ENCODE measurements at regions not wholly inside any gene's neighbourhood (a gene's known extent, or its start where the extent isn't known, plus 50 kb on each side); places are given as distances from the start of the nearest gene placed in this dataset.

DNA sequence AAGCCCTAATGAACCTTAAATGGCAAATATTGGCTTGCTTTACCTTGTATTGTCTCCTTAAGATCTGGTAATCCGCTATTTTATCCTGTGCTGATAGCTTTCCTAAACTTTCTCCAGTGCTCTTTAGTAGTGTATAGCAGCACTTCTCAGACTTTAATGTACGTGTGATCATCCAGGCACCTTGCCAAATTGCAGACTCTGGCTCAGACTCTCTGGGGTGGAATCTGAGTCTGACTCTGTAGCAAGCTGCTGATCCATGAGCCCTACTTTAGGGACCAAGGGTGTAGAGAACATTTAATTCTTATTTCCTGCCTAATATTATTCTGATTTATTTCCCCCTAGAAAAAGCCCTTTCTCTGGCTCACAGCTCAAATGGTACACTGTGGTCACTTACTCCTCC is 518.8 kb upstream of the ZNF385D start:
- TF ChIP-seq CTCF (IDR thresholded peaks at IDR 0.05; ENCODE audit: insufficient read depth, low read length, poor library complexity, severe bottlenecking) (no peak), EZH2phosphoT487 (conservative IDR thresholded peaks at IDR 0.05; ENCODE audit: low read length) (no peak)
